ENCODE measurements at regions not wholly inside any gene's neighbourhood (a gene's known extent, or its start where the extent isn't known, plus 50 kb on each side); places are given as distances from the start of the nearest gene placed in this dataset.

- TF ChIP-seq CTCF (IDR thresholded peaks at IDR 0.05): no peak
- no peak for TF ChIP-seq POLR2A (IDR thresholded peaks at IDR 0.05; ENCODE audit: low read depth)
- no peak for TF ChIP-seq POLR2AphosphoS5 (IDR thresholded peaks at IDR 0.05)
These were observed 479.4 kb upstream of the MPDZ start for GRCh38 chr9:13758936-13759335.

All from esophagus muscularis mucosa (tissue), 3 donors.